ENCODE measurements at regions not wholly inside any gene's neighbourhood (a gene's known extent, or its start where the extent isn't known, plus 50 kb on each side); places are given as distances from the start of the nearest gene placed in this dataset.

- no peak overlapping the region for H3K14ac ChIP-seq (ENCODE audit: insufficient read length)
- no peak overlapping the region for H3K4me3 ChIP-seq (ENCODE audit: extremely low read depth in 1 of 4, insufficient read depth in 2 of 4, low read depth in 3 of 4, low read length in 4 of 4)
- H2BK5ac ChIP-seq (ENCODE audit: low read depth, low read length), result no peak overlapping the region
- H3K79me1 ChIP-seq (ENCODE audit: low read depth, low read length), result no peaks in the 10 kb centered on the region
- H2BK15ac ChIP-seq (ENCODE audit: low read length), result no peak overlapping the region
- H3K23ac ChIP-seq (ENCODE audit: insufficient read length), result no peak overlapping the region
- DNase-seq (ENCODE audit: low read depth in 1 of 2, low spot score in 2 of 2), result no peak
- peaks cover 0 to 2% (median 0%) of the 10 kb centered on the region in 4 experiments; a peak in 1 of 7 replicates for H3K27me3 ChIP-seq (replicated peaks in 1 of 4; ENCODE audit: control insufficient read depth in 3 of 4, extremely low read depth in 1 of 4, insufficient read depth in 3 of 4, low read length in 3 of 4)
- no peaks in the 10 kb centered on the region for H3K79me2 ChIP-seq (ENCODE audit: control insufficient read depth in 1 of 2, insufficient read depth in 2 of 2, low read length in 2 of 2)
- H4K8ac ChIP-seq (ENCODE audit: extremely low read depth, insufficient read depth, low read length), result no peak overlapping the region
- TF ChIP-seq CHD1 (IDR thresholded peaks at IDR 0.05; ENCODE audit: low read depth, low read length), result no peak
- TF ChIP-seq JUND (IDR thresholded peaks at IDR 0.05; ENCODE audit: low read length), result no peak
- TF ChIP-seq ATF3 (IDR thresholded peaks at IDR 0.05; ENCODE audit: insufficient read depth, low read depth, low read length), result no peak
- no peak for TF ChIP-seq POU5F1 (IDR thresholded peaks at IDR 0.05; ENCODE audit: low read depth, low read length)
- TF ChIP-seq MAFK (IDR thresholded peaks at IDR 0.05; ENCODE audit: low read depth, low read length), result no peak
- TF ChIP-seq BRCA1 (IDR thresholded peaks at IDR 0.05; ENCODE audit: low read depth, low read length), result no peak
- TF ChIP-seq POLR2AphosphoS5 (IDR thresholded peaks at IDR 0.05; ENCODE audit: low read depth, low read length), result no peak
- no peak for TF ChIP-seq CBX8 (IDR thresholded peaks at IDR 0.05; ENCODE audit: borderline replicate concordance, low read depth, low read length)
- TF ChIP-seq SIRT6 (IDR thresholded peaks at IDR 0.05; ENCODE audit: low read length), result no peak
- TF ChIP-seq, protein P1, sequence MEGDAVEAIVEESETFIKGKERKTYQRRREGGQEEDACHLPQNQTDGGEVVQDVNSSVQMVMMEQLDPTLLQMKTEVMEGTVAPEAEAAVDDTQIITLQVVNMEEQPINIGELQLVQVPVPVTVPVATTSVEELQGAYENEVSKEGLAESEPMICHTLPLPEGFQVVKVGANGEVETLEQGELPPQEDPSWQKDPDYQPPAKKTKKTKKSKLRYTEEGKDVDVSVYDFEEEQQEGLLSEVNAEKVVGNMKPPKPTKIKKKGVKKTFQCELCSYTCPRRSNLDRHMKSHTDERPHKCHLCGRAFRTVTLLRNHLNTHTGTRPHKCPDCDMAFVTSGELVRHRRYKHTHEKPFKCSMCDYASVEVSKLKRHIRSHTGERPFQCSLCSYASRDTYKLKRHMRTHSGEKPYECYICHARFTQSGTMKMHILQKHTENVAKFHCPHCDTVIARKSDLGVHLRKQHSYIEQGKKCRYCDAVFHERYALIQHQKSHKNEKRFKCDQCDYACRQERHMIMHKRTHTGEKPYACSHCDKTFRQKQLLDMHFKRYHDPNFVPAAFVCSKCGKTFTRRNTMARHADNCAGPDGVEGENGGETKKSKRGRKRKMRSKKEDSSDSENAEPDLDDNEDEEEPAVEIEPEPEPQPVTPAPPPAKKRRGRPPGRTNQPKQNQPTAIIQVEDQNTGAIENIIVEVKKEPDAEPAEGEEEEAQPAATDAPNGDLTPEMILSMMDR (IDR thresholded peaks at IDR 0.05; ENCODE audit: control extremely low read depth in 1 of 3, insufficient read depth in 1 of 3, low read depth in 1 of 3, low read length in 3 of 3), result no peak
- TF ChIP-seq SP2 (IDR thresholded peaks at IDR 0.05; ENCODE audit: low read length), result no peak
- TF ChIP-seq SIX5 (IDR thresholded peaks at IDR 0.05; ENCODE audit: low read depth, low read length), result no peak
- TF ChIP-seq GTF2F1 (IDR thresholded peaks at IDR 0.05; ENCODE audit: borderline replicate concordance, low read depth, low read length), result no peak
- no peak overlapping the region for H3K56ac ChIP-seq (replicated peaks; ENCODE audit: insufficient read length, low read depth, low read length)
- H3K18ac ChIP-seq (ENCODE audit: extremely low read depth, low read length), result no peak overlapping the region
- no peak overlapping the region for H3K4me2 ChIP-seq (ENCODE audit: insufficient read depth in 1 of 2, low read depth in 2 of 2, low read length in 2 of 2)
- H3K9ac ChIP-seq (replicated peaks in 1 of 4; ENCODE audit: extremely low read depth in 1 of 4, low read depth in 3 of 4, low read length in 3 of 4), result no peak overlapping the region
- no peaks in the 10 kb centered on the region for H3K9me3 ChIP-seq (ENCODE audit: insufficient read depth in 2 of 2, low read depth in 1 of 2, low read length in 1 of 2)
- no peaks in the 10 kb centered on the region for H3K4me1 ChIP-seq (replicated peaks in 1 of 4; ENCODE audit: control insufficient read depth in 3 of 4, insufficient read depth in 4 of 4, low read length in 3 of 4)
- H4K20me1 ChIP-seq (replicated peaks in 1 of 2; ENCODE audit: control insufficient read depth in 1 of 2, insufficient read depth in 2 of 2, low read length in 2 of 2), result no peaks in the 10 kb centered on the region
- H2AK5ac ChIP-seq (ENCODE audit: low read depth, low read length), result no peak overlapping the region
- no peak overlapping the region for H3K27ac ChIP-seq (ENCODE audit: low read depth, low read length)
- CTCF ChIA-PET (ENCODE audit: partially characterized antibody), result interaction anchor here (0.6 kb wide), 1 partner anchor 198 kb away, joined by 3 read pairs; no protein-coding TSS in a partner anchor
- no peak for FAIRE-seq
- no peak overlapping the region for H2BK120ac ChIP-seq (replicated peaks; ENCODE audit: low read depth, low read length)
- no peak overlapping the region for H2BK20ac ChIP-seq (ENCODE audit: low read length)
- no peak overlapping the region for H4K5ac ChIP-seq (ENCODE audit: insufficient read length, low read depth, low read length)
- POLR2A ChIA-PET (ENCODE audit: partially characterized antibody), result no interaction called here
- no peak overlapping the region for H3K4ac ChIP-seq (replicated peaks; ENCODE audit: insufficient read length, low read depth, low read length)
- H2BK12ac ChIP-seq (ENCODE audit: low read depth, low read length), result no peak overlapping the region
- H3K36me3 ChIP-seq (ENCODE audit: control insufficient read depth in 2 of 4, insufficient read depth in 4 of 4, low read length in 3 of 4), result no peaks in the 10 kb centered on the region
- no peak overlapping the region for H2AFZ ChIP-seq (ENCODE audit: low read length)
- no peaks in the 10 kb centered on the region for H3K23me2 ChIP-seq (ENCODE audit: low read depth, low read length)
- 96% methylated on average over 5 of the region's 5 CpGs; no CpG with 5 or more reads in 1 of the 2 experiments for WGBS, 2 experiments (ENCODE audit: extremely low coverage in 1 of 2, insufficient coverage in 1 of 2, insufficient read length in 1 of 2, insufficient replicate concordance in 2 of 2, low coverage in 1 of 2, low lambda C conversion rate in 2 of 2, missing lambda C conversion rate in 1 of 2)
- no peak overlapping the region for H4K91ac ChIP-seq (replicated peaks; ENCODE audit: insufficient read length, low read length)
These were observed 1115.5 kb upstream of the AUTS2 start for GRCh38 chr7:68482800-68483199.

All from H1 (cell line).